Choroid plexus epithelial cell (primary cell): ENCODE measurements at regions not wholly inside any gene's neighbourhood (a gene's known extent, or its start where the extent isn't known, plus 50 kb on each side); places are given as distances from the start of the nearest gene placed in this dataset.

Experiments used
- DNase-seq: peaks from one replicate; pipeline ENCODE4 v3.0.0-alpha.2; 2010; ENCODE audit warnings: low read depth
- H3K4me3 ChIP-seq: 2 replicates; pipeline ENCODE4 v1.5.1; 2011; ENCODE audit warnings: low read depth, mild to moderate bottlenecking, control low read depth, low read length, moderate library complexity
- TF ChIP-seq, protein P1 (sequence below): conservative IDR thresholded peaks from 2 replicates; pipeline ENCODE4 v1.5.1; 2011; ENCODE audit warnings: low read depth, mild to moderate bottlenecking, control low read depth, inconsistent platforms, low read length, moderate library complexity

DNA sequence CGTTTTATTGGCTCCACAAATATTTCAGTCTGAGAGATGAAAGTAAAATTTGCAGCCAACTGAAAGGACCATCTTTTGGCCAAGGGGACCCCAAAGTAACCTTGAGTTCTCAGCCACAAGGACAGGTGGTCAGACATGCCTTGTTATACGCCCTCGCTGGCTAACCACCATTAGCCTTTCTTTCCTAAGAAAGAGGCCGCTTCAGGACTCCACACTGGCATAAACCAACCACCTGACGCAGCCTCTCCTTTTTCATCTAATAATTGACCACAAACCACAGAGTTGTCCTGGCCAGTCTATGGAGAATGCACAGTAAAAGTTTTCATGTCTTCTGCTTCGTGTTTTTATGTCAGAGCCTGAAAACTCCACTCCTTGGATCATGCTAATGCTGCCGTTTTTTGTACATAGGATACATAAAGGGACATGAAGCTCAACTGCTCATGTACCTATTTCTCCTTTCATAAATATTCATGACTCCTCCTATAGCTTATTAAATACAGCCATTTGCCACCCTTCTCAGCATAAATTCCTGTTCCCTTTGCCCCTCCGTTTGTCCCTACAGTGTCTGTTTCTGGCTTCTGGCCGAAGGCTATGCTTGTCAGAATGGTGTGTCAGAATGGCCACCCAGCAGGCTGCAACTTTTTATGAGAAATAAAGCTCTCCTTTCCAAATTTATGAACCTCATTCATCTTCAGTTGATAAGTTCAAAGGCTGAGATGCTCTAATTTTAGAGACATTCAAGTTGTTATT, 374.1 kb upstream of the RBMS3 start:
- TF ChIP-seq, protein P1, sequence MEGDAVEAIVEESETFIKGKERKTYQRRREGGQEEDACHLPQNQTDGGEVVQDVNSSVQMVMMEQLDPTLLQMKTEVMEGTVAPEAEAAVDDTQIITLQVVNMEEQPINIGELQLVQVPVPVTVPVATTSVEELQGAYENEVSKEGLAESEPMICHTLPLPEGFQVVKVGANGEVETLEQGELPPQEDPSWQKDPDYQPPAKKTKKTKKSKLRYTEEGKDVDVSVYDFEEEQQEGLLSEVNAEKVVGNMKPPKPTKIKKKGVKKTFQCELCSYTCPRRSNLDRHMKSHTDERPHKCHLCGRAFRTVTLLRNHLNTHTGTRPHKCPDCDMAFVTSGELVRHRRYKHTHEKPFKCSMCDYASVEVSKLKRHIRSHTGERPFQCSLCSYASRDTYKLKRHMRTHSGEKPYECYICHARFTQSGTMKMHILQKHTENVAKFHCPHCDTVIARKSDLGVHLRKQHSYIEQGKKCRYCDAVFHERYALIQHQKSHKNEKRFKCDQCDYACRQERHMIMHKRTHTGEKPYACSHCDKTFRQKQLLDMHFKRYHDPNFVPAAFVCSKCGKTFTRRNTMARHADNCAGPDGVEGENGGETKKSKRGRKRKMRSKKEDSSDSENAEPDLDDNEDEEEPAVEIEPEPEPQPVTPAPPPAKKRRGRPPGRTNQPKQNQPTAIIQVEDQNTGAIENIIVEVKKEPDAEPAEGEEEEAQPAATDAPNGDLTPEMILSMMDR: no peak
- H3K4me3 ChIP-seq: no peak overlapping the region
- DNase-seq: no peak

DNA sequence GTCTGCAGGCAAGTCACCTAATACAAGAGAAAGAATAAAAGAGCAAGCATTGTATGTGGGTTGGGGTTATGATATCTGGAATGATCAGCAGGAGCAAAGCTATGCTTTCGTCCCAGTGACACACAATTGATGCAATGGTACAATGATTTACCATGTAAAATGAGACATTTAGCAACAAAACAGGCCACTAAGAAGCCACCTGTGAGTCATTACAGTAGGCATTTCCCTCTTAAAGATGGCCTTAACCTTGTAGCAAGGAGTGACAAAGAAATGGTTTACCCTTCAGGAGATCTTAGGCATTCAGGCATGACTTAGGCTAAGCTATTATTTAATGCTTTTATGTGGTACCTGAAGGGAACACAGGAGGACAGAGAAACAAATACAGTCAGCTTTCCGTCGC, 373.3 kb upstream of the RBMS3 start:
- TF ChIP-seq, protein P1: no peak
- H3K4me3 ChIP-seq: no peak overlapping the region
- no peak for DNase-seq

DNA sequence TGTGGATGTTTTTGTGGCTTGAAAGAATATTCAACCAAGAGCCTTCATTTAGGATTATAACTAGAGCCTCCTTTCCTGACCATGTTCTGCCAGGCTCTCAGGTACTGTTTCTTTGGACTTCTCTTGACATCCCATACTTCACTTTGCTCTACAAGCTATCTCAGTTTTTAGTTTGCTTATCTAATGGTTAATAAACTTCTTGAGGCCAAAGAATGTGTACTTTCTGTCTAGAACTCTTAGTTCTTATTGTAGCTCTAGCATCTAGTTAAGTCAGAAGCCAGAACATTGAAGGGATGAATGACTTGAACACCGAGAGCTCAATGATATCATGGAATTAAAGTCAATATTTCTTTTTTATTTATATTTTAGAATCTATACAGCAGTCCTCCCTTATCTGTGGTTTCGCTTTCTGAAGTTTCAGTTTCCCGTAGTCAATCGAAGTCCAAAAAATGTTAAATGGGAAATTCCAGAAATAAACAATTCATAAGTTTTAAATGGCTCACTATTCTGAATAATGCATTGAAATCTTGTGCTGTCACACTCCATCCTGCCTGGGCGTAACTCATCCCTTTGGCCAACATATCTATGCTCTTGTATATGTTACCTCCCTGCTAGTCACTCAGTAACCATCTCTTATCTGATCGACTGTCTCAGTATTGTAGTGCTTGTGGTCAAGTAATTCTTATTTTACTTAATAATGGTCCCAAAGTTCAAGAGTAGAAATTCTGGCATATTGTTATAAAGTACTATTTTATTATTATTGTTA, 368.6 kb upstream of the RBMS3 start:
- H3K4me3 ChIP-seq: peak overlapping the region; percentile 26
- TF ChIP-seq, protein P1: no peak
- peak; percentile 41 for DNase-seq

DNA sequence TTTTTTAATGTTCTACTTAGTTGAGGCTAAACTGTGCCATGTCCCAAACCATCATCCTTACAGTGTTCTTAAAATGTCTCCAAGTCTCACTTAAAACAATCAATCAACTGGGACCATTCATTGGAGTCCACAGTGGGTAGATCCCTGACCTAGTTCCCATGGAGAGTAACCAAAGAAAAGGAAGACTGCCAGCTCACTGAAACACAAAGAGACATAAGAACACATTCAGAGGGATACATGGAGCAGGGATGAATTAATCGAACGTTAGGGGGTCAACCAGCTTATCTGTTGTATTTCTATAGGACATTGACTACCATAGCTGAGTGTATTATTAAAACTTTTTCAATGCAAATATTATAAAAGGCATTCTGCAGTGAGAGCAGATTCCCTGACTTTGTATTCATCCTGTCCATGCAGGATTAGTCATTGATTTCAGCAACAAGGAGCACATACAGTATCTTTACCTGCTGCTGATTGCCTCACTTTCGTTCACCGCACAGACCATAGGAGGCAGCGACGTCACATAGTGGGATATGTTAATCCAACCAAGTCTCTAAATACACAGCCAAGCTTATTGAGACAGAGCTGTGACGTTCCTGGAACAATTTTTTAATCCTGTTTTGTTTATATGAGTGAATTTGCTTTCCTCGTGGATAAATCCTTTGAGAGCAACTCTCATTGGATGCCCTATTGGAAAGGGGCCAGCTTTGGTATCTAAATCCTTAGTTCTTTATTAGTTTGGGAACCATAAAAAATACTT, 364.9 kb upstream of the RBMS3 start:
- TF ChIP-seq, protein P1: peak; percentile 23
- peak overlapping the region; percentile 50 for H3K4me3 ChIP-seq
- DNase-seq: peak; percentile 81

DNA sequence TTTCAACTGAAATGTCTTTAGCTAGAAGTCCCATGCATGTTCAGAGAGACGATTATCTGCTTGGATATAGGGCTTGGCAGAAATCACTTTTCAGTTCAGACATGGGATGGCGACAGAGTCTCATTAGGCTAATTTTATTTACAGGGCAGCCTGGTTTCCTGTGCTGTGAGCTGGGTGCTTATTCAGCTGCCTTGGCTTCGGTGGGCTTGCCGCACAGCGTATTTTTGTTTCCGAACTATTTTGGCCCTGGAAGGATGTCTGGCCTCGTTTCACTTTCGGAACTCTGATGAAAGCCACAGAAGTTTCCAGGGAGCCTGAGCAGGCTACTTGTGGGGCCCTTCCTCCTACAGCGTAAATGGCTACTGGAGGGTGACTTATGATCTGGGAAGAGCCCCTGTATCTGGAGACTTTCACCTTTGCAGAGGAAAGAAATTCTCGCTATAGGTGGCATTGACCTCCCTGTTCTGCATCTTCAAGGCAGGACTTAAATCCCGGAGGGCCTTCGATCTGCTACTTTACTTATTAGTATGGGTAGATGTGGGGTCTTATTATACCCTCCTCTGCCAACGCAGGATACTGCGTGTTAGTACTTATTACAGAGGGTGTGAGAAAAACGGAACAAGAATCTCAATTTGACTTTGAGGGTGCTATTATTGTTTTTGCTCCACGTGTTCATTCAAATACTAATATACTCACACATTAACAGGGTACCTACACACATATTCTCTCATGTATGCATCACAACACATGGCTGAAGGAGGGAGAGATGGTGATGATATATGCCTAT, 364.0 kb upstream of the RBMS3 start:
- DNase-seq: peak; percentile 89
- H3K4me3 ChIP-seq: peak overlapping the region; percentile 50
- TF ChIP-seq, protein P1: peak; percentile 72

DNA sequence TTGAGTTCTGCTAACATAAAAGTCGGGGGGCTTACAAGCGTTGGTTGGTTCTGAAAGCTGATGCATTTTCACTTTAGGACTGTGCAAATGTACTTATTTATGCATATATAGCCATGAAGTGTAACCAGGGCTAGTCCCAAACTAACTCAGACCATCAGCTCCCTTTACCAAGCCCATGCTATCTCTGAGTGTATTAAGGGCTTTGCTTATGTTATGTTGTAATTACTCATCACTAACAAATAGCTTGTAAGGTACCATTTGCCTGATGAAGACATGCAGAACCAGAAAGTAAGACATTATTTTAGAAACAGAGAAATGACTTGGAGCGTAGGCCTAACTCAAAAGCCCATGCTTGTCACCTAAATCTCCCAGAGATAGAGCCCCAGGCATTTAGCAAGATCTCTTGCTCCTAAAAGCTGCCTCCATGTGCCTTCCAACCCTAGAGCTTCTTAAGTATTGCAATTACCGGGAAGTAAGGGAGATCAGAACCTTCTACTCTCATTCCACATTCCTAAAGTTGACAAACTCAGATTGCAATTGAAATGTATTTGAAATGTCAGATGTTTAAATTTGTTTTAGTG, 362.9 kb upstream of the RBMS3 start:
- TF ChIP-seq, protein P1: no peak
- H3K4me3 ChIP-seq: no peak overlapping the region
- no peak for DNase-seq
